ENCODE measurements at regions not wholly inside any gene's neighbourhood (a gene's known extent, or its start where the extent isn't known, plus 50 kb on each side); places are given as distances from the start of the nearest gene placed in this dataset.

DNA sequence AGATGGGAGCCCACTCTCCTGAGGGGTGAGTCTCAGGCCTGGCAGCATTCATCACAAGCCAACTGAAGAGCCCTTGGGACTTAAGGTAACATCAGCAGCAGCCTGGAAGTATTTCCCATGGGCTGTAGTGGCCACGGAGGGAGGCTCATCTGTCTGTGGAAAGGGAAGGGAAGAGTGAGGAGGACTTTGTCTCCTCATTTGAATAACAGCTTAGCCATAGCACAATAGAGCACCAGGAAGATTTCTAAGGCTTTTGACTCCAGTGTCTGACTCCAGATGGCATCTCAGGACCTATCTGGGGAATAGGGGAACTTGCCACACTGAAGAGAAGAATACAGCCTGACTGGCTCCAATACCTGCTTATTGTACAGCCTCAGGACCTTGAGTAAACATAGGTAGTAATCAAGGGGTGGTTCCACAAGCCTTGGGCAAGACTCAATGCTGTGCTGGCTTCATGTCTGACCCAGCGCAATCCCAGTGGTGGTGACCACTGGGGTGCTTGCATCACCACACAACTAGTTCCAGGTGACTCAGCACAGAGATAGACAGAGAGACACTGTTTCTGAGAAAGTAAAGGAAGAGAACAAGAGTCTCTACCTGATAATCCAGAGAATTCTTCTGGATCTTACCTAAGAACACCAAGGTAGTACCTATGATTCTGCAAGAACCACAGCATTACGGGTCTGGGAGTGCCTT, 510.5 kb upstream of the CCDC179 start:
- no peak for TF ChIP-seq JUND (IDR thresholded peaks at IDR 0.05; ENCODE audit: low read depth)
- DNase-seq (ENCODE audit: low read depth in 1 of 2, low spot score in 1 of 2) = no peak
- in situ Hi-C loops (cut with HindIII; ENCODE audit: low pct_unique_long_range_greater_than_20kb, low sequenced_read_pairs) = no loop called here

DNA sequence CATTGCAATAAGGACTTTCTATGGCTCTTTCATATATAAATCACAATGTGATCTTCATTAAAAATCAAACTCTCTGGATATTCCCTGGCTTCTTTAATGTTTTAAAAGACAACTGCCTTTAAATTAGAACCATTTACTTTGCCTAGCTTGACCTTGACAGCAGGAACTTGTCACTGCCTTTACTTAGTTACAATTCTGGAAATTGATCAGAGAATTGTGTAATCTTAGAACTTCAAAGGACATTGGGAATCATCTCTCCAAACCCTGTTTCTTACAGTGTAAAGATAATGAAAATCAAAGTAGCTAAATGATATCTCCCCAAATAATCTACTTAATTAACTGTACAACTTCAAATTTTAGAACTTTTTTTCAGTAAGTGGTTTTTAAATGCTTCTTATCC, 517.6 kb upstream of the CCDC179 start:
- in situ Hi-C loops (cut with HindIII; ENCODE audit: low pct_unique_long_range_greater_than_20kb, low sequenced_read_pairs) = no loop called here
- DNase-seq (ENCODE audit: low read depth in 1 of 2, low spot score in 1 of 2) = no peak
- TF ChIP-seq JUND (IDR thresholded peaks at IDR 0.05; ENCODE audit: low read depth) = no peak

DNA sequence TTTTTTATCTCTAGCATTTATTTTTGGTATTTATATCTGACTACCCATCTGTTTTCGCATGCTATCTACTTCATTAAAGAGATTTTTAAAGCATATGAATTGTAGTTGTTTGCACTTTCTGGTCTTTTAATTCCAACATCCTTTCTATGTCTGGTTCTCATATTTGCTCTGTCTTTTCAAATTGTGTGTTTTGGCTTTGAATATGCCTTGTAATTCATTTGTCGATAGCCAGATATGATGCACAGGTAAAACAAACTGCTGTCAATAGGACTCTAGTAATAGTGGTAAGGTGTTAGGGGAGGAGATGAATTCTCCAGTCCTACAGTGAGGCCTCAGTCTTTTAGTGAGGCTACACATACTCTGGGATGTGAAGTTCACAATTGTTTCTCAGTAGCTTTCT, 530.8 kb upstream of the CCDC179 start:
- in situ Hi-C loops (cut with HindIII; ENCODE audit: low pct_unique_long_range_greater_than_20kb, low sequenced_read_pairs) = no loop called here
- TF ChIP-seq JUND (IDR thresholded peaks at IDR 0.05; ENCODE audit: low read depth) = no peak
- no peak for DNase-seq (ENCODE audit: low read depth in 1 of 2, low spot score in 1 of 2)

DNA sequence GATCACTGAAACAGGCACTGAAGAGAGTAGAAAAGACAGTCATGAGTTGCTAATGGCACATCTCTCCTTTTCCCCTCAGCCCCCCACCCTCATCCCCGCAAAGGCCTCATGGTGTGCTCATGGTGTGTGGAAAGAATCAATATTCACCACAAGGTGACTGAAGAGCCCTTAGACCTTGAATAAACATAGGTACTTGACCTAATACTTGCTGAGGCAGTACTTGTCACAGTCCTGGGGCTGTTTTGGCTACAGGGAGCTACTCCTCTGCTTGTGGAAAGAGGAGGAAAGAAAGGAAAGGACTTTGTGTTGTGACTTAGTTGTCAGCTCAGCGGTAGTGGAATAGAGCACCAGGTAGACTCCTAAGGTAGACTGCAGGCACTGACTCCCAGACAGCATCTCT, 537.8 kb upstream of the CCDC179 start:
- no peak for DNase-seq (ENCODE audit: low read depth in 1 of 2, low spot score in 1 of 2)
- no peak for TF ChIP-seq JUND (IDR thresholded peaks at IDR 0.05; ENCODE audit: low read depth)
- in situ Hi-C loops (cut with HindIII; ENCODE audit: low pct_unique_long_range_greater_than_20kb, low sequenced_read_pairs) = no loop called here

DNA sequence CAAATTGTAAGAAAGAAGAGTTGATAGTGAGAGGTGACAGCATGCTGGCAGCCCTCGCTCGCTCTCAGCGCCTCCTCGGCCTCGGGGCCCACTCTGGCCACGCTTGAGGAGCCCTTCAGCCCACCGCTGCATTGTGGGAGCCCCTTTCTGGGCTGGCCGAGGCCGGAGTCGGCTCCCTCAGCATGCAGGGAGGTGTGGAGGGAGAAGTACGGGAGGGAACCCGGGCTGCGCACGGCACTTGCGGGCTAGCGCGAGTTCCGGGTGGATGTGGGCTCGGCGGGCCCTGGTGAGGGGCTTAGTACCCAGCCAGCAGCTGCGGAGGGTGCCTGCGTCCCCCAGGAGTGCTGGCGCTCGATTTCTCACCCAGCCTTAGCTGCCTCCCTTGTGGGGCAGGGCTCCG, 539.7 kb upstream of the CCDC179 start:
- DNase-seq (ENCODE audit: low read depth in 1 of 2, low spot score in 1 of 2) = no peak
- TF ChIP-seq JUND (IDR thresholded peaks at IDR 0.05; ENCODE audit: low read depth) = no peak
- in situ Hi-C loops (cut with HindIII; ENCODE audit: low pct_unique_long_range_greater_than_20kb, low sequenced_read_pairs) = no loop called here

DNA sequence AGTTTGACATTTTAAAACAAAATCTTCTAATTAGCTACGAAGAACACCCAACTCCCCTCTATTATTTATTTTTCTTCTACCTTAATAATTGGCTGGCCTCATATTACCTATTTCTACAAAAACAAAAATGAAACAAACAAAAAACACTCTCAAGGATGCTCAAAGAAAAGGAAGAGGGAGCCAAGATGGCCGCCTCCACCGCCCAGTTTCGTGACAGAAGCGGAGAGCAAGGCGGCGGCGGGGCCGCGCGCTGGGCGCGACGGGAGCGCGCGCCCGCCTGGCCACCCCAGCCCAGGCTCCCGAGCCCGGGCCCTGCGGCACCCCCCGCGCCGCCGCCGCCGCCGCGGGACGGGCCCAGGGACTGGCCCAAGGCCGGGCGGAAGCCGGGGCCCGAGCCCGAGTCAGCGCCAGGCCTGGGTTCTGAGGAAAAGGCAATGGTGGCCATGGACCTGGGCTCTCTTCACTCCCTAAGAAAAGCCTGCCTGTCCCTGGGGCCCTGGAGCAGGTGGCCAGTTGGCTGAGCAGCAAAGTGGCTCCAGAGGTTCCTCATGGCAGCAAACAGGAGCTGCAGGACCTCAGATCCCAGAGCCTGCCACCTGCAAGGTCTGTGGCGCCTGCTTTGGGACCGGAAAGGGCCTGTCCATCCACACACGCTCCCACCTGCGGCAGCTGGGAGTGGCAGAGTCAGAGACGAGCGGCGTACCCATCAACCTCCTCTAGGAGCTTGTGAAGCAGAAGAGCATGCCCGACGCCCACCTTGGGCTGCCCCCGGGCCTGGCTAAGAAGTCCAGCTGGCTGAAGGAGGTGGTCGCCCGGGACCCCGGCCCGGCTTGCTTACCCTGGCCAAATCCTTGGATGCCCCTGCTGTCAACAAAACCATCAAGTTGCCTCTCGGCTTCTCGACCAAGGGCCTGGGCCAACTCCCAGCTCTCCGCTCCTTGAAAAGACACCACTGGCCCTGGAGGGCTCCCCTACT, 543.2 kb upstream of the CCDC179 start:
- no peak for TF ChIP-seq JUND (IDR thresholded peaks at IDR 0.05; ENCODE audit: low read depth)
- DNase-seq (ENCODE audit: low read depth in 1 of 2, low spot score in 1 of 2) = peak in 1 of 2 experiments; percentile 8
- in situ Hi-C loops (cut with HindIII; ENCODE audit: low pct_unique_long_range_greater_than_20kb, low sequenced_read_pairs) = no loop called here

DNA sequence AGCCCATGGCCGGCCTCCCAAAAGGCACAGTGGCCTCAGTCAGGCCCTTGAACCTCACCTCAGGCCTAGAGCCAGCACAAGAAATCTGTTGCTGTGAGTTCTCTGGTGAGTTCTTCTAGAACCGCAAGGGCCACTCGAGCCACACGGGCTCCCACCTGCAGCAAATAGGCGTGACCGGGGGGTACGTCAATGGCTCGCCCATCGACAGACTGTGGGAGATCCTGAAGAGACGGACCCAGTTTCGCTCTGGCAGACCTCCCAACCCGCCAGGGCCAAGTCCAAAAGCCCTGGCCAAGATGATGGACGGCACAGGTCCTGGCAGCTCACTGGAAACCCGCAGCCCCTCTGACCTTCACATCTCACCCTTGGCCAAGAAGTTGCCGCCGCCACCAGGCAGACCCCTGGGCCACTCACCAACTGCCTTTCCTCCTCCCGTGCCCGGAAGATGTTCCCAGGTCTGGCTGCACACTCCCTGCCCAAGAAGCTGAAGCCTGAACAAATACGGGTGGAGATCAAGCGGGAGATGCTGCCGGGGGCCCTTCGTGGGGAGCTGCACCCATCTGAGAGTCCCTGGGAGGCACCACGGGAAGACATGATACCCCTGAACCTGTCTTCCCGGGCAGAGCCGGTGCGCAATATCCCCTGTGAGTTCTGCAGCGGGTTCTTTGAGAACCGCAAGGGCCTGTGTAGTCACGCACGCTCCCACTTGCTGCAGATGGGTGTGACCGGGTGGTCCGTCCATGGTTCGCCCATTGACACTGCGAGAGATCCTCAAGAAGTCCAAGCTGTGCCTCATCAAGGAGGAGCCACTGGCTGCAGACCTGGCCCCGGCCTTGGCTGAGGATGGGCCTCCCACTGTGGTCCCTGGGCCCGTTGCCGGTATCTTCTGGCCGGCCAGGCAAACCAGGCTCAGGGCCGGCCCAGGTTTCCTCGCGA, 544.2 kb upstream of the CCDC179 start:
- TF ChIP-seq JUND (IDR thresholded peaks at IDR 0.05; ENCODE audit: low read depth) = no peak
- in situ Hi-C loops (cut with HindIII; ENCODE audit: low pct_unique_long_range_greater_than_20kb, low sequenced_read_pairs) = no loop called here
- DNase-seq (ENCODE audit: low read depth in 1 of 2, low spot score in 1 of 2) = no peak

DNA sequence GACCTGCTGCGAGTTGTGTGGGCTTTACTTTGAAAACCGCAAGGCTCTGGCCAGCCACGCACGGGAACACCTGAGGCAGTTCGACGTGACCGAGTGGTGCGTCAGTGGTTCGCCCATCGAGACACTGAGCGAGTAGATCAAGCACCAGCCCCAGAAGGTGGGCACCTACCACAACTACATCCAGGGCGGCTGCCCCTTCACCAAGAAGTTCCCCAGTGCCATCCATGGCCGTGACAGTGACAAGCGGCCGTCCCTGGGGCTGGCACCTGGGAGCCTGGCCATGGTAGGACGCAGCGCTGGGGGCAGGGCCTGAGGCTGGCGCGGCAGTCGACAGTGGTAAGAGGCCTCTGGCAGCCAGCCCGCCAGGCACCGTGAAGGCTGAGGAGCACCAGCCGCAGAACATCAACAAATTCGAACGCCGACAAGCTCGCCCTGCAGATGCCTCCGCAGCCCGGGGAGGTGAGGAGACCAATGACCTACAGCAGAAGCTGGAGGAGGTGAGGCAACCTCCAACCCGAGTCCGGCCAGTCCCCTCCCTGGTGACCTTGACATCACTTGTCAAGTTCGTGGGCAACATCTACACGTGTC, 545.2 kb upstream of the CCDC179 start:
- in situ Hi-C loops (cut with HindIII; ENCODE audit: low pct_unique_long_range_greater_than_20kb, low sequenced_read_pairs) = no loop called here
- no peak for TF ChIP-seq JUND (IDR thresholded peaks at IDR 0.05; ENCODE audit: low read depth)
- no peak for DNase-seq (ENCODE audit: low read depth in 1 of 2, low spot score in 1 of 2)

DNA sequence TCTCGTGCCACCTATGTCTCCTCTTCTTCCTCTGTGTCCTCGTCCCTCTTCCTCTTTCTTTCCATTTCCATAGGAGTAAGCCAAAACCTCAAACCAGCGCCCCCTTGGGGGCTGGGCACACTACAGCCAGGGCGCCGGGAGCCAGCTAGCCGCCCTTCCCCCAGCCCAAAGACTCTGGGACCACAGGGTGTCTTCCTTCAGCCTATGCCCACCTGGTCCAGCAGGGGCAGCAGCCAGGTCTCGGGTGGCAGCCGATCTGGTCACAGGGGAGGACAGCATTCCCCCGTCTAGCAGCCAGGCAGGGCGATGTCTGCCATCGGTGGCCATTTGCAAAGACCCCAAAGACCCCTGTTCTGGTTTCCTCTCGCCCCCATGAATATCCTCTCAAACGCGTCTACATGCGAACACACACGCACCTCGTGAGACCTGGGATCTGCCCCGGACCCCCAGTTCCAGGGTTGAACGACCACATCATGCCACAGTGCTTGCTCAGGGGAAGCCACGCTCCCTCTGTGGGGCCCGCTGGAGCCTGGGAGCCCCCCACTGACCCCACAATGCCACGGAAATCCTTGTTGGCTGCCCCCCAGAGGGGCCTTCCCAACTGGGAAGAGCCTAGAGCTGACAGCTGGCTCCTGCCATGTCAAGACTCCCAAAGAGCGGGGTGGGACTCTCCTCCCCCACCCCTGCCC, 546.0 kb upstream of the CCDC179 start:
- no peak for TF ChIP-seq JUND (IDR thresholded peaks at IDR 0.05; ENCODE audit: low read depth)
- in situ Hi-C loops (cut with HindIII; ENCODE audit: low pct_unique_long_range_greater_than_20kb, low sequenced_read_pairs) = no loop called here
- peak in 1 of 2 experiments; percentile 5 for DNase-seq (ENCODE audit: low read depth in 1 of 2, low spot score in 1 of 2)

DNA sequence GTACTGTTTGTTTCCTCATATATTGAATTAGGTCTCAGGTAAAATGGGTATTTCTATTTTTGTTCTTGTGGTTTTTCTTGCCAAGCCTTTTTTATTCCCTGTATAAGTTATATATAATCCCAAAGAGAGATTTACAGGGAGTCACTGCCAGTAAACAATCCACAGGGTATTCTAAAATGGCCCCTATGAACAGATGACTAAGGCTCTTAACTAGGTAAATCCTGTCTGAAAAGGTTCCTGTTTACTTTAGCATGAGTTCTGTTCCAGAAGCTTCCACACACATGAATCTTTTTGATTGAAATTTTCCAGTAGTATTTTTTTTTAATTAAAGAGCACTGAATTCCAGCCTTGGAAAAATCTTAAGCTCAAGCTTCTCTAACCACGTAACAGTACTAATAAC, 552.8 kb upstream of the CCDC179 start:
- in situ Hi-C loops (cut with HindIII; ENCODE audit: low pct_unique_long_range_greater_than_20kb, low sequenced_read_pairs) = no loop called here
- DNase-seq (ENCODE audit: low read depth in 1 of 2, low spot score in 1 of 2) = no peak
- no peak for TF ChIP-seq JUND (IDR thresholded peaks at IDR 0.05; ENCODE audit: low read depth)

DNA sequence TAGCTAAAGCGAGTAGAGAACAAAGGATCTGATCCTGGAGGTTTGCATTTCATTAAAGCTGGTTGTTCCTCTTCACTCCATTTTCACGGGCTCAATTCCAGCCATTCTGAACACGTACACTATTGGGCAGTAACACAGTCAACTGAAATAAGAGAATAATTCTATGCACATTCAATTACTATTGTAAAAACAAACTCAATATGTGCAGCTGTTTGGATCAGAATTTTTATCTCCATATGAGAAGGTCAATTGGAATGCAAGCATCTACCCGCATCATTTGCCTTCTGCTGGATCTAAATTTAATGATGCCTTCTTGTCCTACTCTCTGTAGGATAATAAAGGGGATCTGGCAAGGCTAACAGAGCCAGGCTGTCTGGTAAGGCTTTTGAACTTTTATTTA, 562.8 kb upstream of the CCDC179 start:
- DNase-seq (ENCODE audit: low read depth in 1 of 2, low spot score in 1 of 2) = no peak
- in situ Hi-C loops (cut with HindIII; ENCODE audit: low pct_unique_long_range_greater_than_20kb, low sequenced_read_pairs) = no loop called here
- TF ChIP-seq JUND (IDR thresholded peaks at IDR 0.05; ENCODE audit: low read depth) = no peak
